ENCODE measurements at regions not wholly inside any gene's neighbourhood (a gene's known extent, or its start where the extent isn't known, plus 50 kb on each side); places are given as distances from the start of the nearest gene placed in this dataset.
"Not testable (repeated sequence)": the region's sequence is repeated elsewhere in the genome, so short reads cannot be mapped to it uniquely, and the experiment has no call there.

DNA sequence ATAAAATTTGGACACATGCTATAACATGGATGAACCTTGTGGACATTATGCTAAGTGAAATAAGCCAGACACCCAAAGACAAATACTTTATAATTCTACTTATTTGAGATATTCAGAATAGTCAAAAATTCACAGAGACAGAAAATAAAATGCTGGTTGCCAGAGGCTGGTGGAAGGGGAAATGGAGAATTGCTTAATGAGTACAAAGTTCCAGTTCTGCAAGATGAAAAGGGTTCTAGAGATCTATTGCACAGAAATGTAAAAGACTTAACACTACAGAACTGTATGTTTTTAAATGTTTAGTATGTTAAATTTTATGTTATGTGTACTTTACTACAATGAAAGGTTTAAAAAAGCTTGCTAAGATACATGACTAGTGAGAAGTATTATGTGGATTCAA, 344.8 kb downstream of the CNTN3 start:
- no peak for DNase-seq

DNA sequence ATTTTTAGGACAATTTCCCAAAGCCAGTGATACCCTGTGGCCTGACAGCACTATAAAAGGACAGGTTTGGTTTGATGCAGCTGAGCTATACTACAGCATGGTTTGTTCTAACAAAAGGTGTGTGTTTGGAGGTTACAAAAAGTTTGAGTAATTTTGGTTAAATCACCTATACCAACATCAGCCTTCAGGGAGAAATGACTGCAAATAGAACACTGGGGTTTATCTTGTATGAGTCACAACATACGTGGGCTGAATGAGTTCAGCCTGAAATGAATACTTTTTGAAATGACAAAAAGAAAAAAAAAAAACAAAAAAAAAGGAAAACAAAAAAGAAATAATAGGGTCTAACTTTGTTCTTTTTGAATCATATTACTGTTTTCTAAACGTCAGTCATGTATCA, 345.7 kb downstream of the CNTN3 start:
- no peak for DNase-seq

- DNase-seq: peak; percentile 1
Measured at GRCh38 chr3:74267588-74268184, 346.8 kb downstream of the CNTN3 start.

GRCh38 chr3:74267131-74267530, 347.3 kb downstream of the CNTN3 start:
- no peak for DNase-seq

- DNase-seq: no peak
Measured at GRCh38 chr3:74265069-74265468, 349.4 kb downstream of the CNTN3 start.

DNA sequence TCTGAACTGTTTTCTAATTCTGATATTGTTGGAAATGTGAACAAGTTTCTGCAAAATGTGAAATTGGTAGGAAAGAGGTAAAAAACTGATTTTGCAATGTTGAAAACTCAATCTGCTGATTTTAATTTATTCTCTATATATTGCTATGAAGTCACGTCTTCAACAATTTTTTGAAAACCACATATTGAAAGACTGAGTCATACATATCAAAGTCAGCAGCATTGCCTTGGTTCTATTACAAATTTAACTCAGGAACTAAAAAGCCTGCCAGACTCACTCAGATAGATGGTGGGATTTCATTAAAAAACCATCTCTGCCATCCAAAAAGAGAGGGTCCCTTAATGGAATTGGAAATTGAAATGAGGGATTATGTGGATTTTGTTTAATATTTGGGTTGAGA, 351.4 kb downstream of the CNTN3 start:
- no peak for DNase-seq

DNA sequence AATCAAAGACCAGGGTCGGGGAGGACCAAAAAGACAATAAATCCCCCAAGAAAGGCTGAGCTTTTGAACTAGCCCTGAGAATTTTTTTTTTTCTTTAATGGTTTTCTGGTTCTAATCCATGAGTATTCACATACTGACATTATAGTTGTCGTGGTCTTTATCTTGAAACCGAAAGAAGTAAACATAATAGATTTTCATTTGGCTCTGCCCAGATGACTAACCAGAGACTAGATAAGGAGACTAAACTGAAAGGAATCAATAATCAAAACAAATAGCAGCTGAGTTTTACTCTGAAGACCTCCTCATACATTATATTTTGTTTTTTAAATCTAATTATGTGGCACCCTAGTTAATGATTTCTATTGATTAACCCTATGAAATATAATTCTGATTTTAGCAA, 381.4 kb downstream of the CNTN3 start:
- DNase-seq: no peak

- DNase-seq: no peak
Measured at GRCh38 chr3:74217467-74217866, 397.0 kb downstream of the CNTN3 start.

DNA sequence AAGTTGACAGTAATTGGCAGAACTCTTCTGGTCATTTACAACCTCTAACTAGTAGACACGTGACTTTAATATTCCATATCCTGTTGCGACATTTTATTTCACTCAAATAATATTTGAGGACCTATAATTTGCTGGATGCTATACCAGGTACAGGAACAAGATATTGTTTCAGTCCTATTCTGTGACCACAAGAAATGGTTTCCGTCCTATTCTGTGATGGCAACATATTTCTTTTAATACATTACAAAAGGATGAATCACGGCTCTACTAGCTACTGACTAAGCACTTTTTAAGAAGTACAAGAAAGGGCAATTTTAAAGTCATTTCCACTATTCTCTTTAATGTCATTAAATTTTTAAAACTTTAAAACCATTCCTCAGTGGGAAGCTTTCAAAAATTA, 400.2 kb downstream of the CNTN3 start:
- no peak for DNase-seq

- no peak for DNase-seq
Measured at GRCh38 chr3:74210739-74211138, 403.7 kb downstream of the CNTN3 start.

GRCh38 chr3:74200952-74201351, 413.5 kb downstream of the CNTN3 start:
- no peak for DNase-seq

DNA sequence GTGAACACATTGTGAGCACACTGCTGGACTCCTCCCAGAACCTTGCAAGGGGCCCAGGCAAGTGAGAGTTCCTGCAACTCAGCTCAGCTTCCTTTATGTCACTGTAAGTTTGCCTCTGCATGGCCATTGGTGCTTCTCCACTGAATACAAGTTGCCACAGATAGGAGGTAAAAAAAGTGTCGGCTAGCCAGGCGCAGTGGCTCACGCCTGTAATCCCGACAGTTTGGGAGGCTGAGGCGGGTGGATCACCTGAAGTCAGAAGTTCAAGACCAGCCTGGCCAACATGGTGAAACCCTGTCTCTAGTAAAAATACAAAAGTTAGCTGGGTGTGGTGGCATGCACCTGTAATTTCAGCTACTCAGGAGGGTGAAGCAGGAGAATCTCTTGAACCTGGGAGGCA, 435.8 kb downstream of the CNTN3 start:
- not testable (repeated sequence) for DNase-seq

DNA sequence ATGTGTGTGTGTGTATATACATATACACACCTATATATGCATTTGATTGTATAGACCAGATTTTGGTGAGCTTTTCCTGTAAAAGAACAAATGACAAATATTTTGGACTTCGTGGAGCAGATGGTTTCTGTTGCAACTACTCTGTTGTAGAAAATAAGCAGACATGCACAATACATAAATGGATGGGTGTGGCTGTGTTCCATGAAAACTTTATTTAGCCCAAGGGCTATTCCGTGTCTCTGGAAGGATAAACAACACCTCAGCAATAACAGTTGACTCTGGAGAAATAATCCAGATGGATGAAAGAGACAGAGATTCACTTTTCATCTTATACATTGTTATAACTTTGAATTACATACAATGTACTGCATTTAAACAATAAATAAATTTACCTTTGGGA, 441.4 kb downstream of the CNTN3 start:
- DNase-seq: no peak

- DNase-seq: no peak
Measured at GRCh38 chr3:74167926-74168325, 446.5 kb downstream of the CNTN3 start.

DNA sequence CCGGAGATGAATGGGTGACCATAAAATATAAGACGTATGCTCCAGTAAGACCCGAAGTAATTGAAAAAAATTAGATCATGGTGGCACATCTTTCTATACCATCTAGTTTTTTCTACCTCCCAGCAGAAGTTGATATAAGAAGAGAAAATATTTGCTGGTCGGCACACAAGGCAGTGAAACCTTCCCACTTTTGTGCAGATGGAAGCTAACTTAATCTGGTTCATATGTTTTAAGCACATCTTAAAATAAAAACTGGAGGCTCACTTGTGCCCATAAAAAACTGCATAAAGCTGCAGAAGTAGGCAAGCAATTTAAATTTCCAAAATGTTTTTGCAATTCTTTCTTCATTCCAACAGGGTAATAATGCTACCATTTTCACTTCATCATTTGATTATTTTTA, 449.2 kb downstream of the CNTN3 start:
- no peak for DNase-seq

GRCh38 chr3:74149466-74149865, 465.0 kb downstream of the CNTN3 start:
- DNase-seq: no peak

- no peak for DNase-seq
Measured at GRCh38 chr3:74145277-74145676, 469.2 kb downstream of the CNTN3 start.

DNA sequence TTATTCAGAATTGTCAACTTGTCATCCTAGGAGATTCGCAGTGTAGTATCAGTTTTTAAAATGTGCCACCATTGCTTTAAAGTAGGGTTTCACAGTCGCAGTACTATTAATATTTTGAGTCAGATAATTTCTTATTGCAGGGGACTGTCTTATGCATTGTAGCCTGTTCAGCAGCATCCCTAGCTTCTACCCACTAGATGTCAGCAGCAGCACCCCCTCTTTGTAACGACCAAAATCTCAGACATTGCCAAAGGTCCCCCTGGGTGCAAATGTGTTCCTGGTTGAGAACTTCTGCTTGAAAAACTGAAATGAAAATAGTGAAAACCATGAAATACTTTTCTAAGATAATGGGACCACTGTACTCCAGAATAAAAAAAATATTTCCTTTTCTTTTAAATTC, 474.8 kb downstream of the CNTN3 start:
- DNase-seq: no peak

- no peak for DNase-seq
Measured at GRCh38 chr3:74137790-74138189, 476.7 kb downstream of the CNTN3 start.

GRCh38 chr3:74135808-74136207, 478.7 kb downstream of the CNTN3 start:
- DNase-seq: no peak

DNA sequence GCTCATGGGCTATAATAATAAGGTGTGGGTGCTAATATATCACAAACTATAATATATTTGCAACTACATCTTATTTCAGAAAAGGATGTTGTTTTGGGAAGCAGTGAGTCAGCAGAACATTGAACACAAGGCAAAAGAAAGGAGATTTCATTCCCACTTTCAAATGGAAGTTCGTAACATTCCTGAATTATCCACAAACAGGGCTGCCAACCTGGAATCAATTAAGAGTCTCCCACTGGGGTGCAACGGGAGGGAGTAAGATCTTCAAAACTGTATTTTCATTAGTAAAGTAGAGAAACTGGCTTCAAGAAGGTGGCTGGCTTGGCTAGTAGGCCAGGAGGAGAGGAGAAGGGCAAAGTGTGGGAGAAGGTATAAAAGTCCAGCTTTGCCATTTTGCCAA, 479.6 kb downstream of the CNTN3 start:
- DNase-seq: no peak

- DNase-seq: not testable (repeated sequence)
Measured at GRCh38 chr3:74131546-74132328, 482.7 kb downstream of the CNTN3 start.

- no peak for DNase-seq
Measured at GRCh38 chr3:74129611-74130010, 484.8 kb downstream of the CNTN3 start.

DNA sequence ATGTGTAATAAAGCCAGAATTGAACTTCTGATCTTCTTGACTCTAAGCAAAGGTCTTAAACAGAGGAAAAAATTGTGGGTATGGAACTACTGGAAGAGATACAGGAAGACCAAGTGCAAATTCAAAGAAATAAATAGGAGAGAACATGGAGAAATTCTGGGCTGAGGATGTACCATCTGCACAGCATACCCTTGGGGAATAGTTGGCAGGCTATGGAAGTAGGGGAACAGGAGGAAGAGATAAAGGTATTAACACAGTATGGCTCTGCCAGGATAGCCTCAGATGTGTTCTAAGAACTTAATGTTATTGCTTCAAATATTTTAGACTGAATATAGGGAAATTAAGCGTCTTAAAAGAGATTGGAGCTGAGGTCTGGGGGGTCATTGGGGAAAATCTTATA, 485.4 kb downstream of the CNTN3 start:
- DNase-seq: no peak

- no peak for DNase-seq
Measured at GRCh38 chr3:74127256-74127655, 487.2 kb downstream of the CNTN3 start.
